WTC11 (cell line): ENCODE measurements at regions not wholly inside any gene's neighbourhood (a gene's known extent, or its start where the extent isn't known, plus 50 kb on each side); places are given as distances from the start of the nearest gene placed in this dataset.

Experiments used
- ATAC-seq: fragments of 200-7000 bp; cut with Tn5 transposase; 2 replicates; pipeline ENCODE4 v1.10.0; 2021; ENCODE audit warnings: mild to moderate bottlenecking, moderate library complexity
- CTCF ChIA-PET: fragments of 300-600 bp; sonication (Branson Sonifier 250); formaldehyde crosslinking; loops from one replicate; lab custom pipeline; 2021; ENCODE audit warnings: antibody characterized with exemption; lab: Charles Lee
- POLR2A ChIA-PET: fragments of 350-600 bp; sonication (Branson Sonifier 250); formaldehyde crosslinking; loops from one replicate; lab custom pipeline; 2021; ENCODE audit warnings: antibody characterized with exemption; lab: Charles Lee
- DNase-seq: peaks from one replicate; pipeline ENCODE4 v3.0.0; 2021; ENCODE audit warnings: low spot score
- H3K27ac Mint-ChIP-seq: 2 replicates; pipeline ENCODE4 v1.8.0; 2021; ENCODE audit warnings: mixed read lengths
- H3K27me3 Mint-ChIP-seq: 2 replicates; pipeline ENCODE4 v1.8.0; 2021; ENCODE audit warnings: low read depth, mild to moderate bottlenecking, moderate library complexity, mixed read lengths
- H3K36me3 Mint-ChIP-seq: 2 replicates; pipeline ENCODE4 v1.8.0; 2021; ENCODE audit warnings: mixed read lengths
- H3K4me1 Mint-ChIP-seq: 2 replicates; pipeline ENCODE4 v1.8.0; 2022; ENCODE audit warnings: mixed read lengths
- H3K4me3 Mint-ChIP-seq: 2 replicates; pipeline ENCODE4 v1.8.0; 2021; ENCODE audit warnings: mild to moderate bottlenecking, moderate library complexity, mixed read lengths
- H3K9me3 Mint-ChIP-seq: 2 replicates; pipeline ENCODE4 v1.8.0; 2021; ENCODE audit warnings: mixed read lengths
- AFF4 ChIP-seq: sonication (generic); formaldehyde crosslinking; IDR thresholded peaks from 2 replicates; pipeline ENCODE4 v1.8.1; 2023; ENCODE audit warnings: mild to moderate bottlenecking, missing genetic modification reagents, borderline replicate concordance
- CBFB ChIP-seq: sonication (generic); formaldehyde crosslinking; IDR thresholded peaks from 2 replicates; pipeline ENCODE4 v1.8.1; 2022; ENCODE audit warnings: mild to moderate bottlenecking, low read depth, missing genetic modification reagents
- E2F1 ChIP-seq: sonication (generic); formaldehyde crosslinking; IDR thresholded peaks from 2 replicates; pipeline ENCODE4 v1.8.0; 2022; ENCODE audit warnings: mild to moderate bottlenecking, missing genetic modification reagents
- E2F4 ChIP-seq: sonication (generic); formaldehyde crosslinking; IDR thresholded peaks from 2 replicates; pipeline ENCODE4 v1.8.1; 2022; ENCODE audit warnings: low read depth, mild to moderate bottlenecking, moderate library complexity, missing genetic modification reagents, borderline replicate concordance
- GABPB1 ChIP-seq: sonication (generic); formaldehyde crosslinking; IDR thresholded peaks from 2 replicates; pipeline ENCODE4 v1.8.1; 2023; ENCODE audit warnings: mild to moderate bottlenecking, missing genetic modification reagents
- HMGXB4 ChIP-seq: sonication (generic); formaldehyde crosslinking; IDR thresholded peaks from 2 replicates; pipeline ENCODE4 v1.8.1; 2023; ENCODE audit warnings: mild to moderate bottlenecking, moderate library complexity, missing genetic modification reagents
- JUN ChIP-seq: sonication (generic); formaldehyde crosslinking; IDR thresholded peaks from 2 replicates; pipeline ENCODE4 v1.8.0; 2023; ENCODE audit warnings: mild to moderate bottlenecking, missing genetic modification reagents
- MXD4 ChIP-seq: fragments of 250-450 bp; sonication (Bioruptor Pico); IDR thresholded peaks from 2 replicates; pipeline ENCODE4 v1.8.0; 2021; ENCODE audit warnings: mild to moderate bottlenecking, moderate library complexity, borderline replicate concordance
- NFATC4 ChIP-seq: fragments of 250-450 bp; sonication (Bioruptor Pico); IDR thresholded peaks from 2 replicates; pipeline ENCODE4 v1.9.0; 2021; ENCODE audit warnings: mild to moderate bottlenecking
- PRDM15 ChIP-seq: sonication (generic); formaldehyde crosslinking; IDR thresholded peaks from 2 replicates; pipeline ENCODE4 v1.8.0; 2022; ENCODE audit warnings: missing genetic modification reagents
- SP1 ChIP-seq: sonication (generic); formaldehyde crosslinking; conservative IDR thresholded peaks from 2 replicates; pipeline ENCODE4 v1.8.1; 2022; ENCODE audit warnings: missing genetic modification reagents
- TEAD1 ChIP-seq: sonication (generic); formaldehyde crosslinking; IDR thresholded peaks from 2 replicates; pipeline ENCODE4 v1.8.0; 2022; ENCODE audit warnings: mild to moderate bottlenecking, missing genetic modification reagents
- ZNF138 ChIP-seq: sonication (generic); formaldehyde crosslinking; conservative IDR thresholded peaks from 2 replicates; pipeline ENCODE4 v1.8.1; 2022; ENCODE audit warnings: mild to moderate bottlenecking, moderate library complexity, missing genetic modification reagents
- ZNF263 ChIP-seq: sonication (generic); formaldehyde crosslinking; IDR thresholded peaks from 2 replicates; pipeline ENCODE4 v1.8.1; 2022; ENCODE audit warnings: low read depth, mild to moderate bottlenecking, moderate library complexity, missing genetic modification reagents
- ZNF281 ChIP-seq: sonication (generic); formaldehyde crosslinking; IDR thresholded peaks from 2 replicates; pipeline ENCODE4 v1.8.0; 2023; ENCODE audit warnings: mild to moderate bottlenecking, missing genetic modification reagents
- ZNF317 ChIP-seq: sonication (generic); formaldehyde crosslinking; IDR thresholded peaks from 2 replicates; pipeline ENCODE4 v1.8.1; 2023; ENCODE audit warnings: low read depth, mild to moderate bottlenecking, moderate library complexity, missing genetic modification reagents, borderline replicate concordance
- ZNF671 ChIP-seq: fragments of 250-450 bp; sonication (Bioruptor Pico); IDR thresholded peaks from 2 replicates; pipeline ENCODE4 v1.8.0; 2021; ENCODE audit warnings: mild to moderate bottlenecking

GRCh38 chr9:103552712-103553111, 541.4 kb upstream of the SMC2 start (continued):
- TF ChIP-seq ZNF281 (no peak), E2F4 (CRISPR knock-in tag) (no peak)

GRCh38 chr9:103574056-103574455, 520.1 kb upstream of the SMC2 start:
- H3K4me1 Mint-ChIP-seq: peaks cover 4% of the 10 kb centered on the region
- H3K36me3 Mint-ChIP-seq: peaks cover 14% of the 10 kb centered on the region
- no peak overlapping the region for H3K27ac Mint-ChIP-seq
- TF ChIP-seq JUN: no peak
- TF ChIP-seq SP1 (CRISPR knock-in tag): no peak
- TF ChIP-seq TEAD1 (CRISPR knock-in tag): no peak
- H3K4me3 Mint-ChIP-seq: no peak overlapping the region
- ChIA-PET CTCF (no interaction called here), POLR2A (no interaction called here)
- H3K9me3 Mint-ChIP-seq: peaks cover 36% of the 10 kb centered on the region
- ATAC-seq (no peak), DNase-seq (no peak)
- no peaks in the 10 kb centered on the region; the same call in 1 of the 2 replicates for H3K27me3 Mint-ChIP-seq

GRCh38 chr9:103586721-103587120, 507.4 kb upstream of the SMC2 start:
- ATAC-seq: no peak
- POLR2A ChIA-PET: interaction anchor here (0.5 kb wide), 1 partner anchor 40 kb away, joined by 5 read pairs; no protein-coding TSS in a partner anchor
- Mint-ChIP-seq H3K4me3 (no peak overlapping the region), H3K9me3 (peaks cover 28% of the 10 kb centered on the region), H3K36me3 (peaks cover 12% of the 10 kb centered on the region), H3K4me1 (no peaks in the 10 kb centered on the region), H3K27me3 (peaks cover 2% of the 10 kb centered on the region; the same call in 1 of the 2 replicates), H3K27ac (no peak overlapping the region)
- no peak for DNase-seq
- CTCF ChIA-PET: no interaction called here
- TF ChIP-seq E2F1 (CRISPR knock-in tag) (no peak), NFATC4 (CRISPR knock-in tag) (no peak), GABPB1 (CRISPR knock-in tag) (no peak), ZNF317 (CRISPR knock-in tag) (no peak), AFF4 (no peak), ZNF671 (CRISPR knock-in tag) (no peak), CBFB (no peak), MXD4 (no peak), HMGXB4 (no peak), ZNF138 (no peak), PRDM15 (CRISPR knock-in tag) (no peak), ZNF263 (CRISPR knock-in tag) (no peak)
